IMR-90 (cell line): ENCODE measurements at regions not wholly inside any gene's neighbourhood (a gene's known extent, or its start where the extent isn't known, plus 50 kb on each side); places are given as distances from the start of the nearest gene placed in this dataset.
"Not testable (repeated sequence)": the region's sequence is repeated elsewhere in the genome, so short reads cannot be mapped to it uniquely, and the experiment has no call there.

ENCODE experiments used
- ATAC-seq: fragments of 200-7000 bp; cut with Tn5 transposase; 2 replicates; pipeline ENCODE4 v1.9.1; 2020; ENCODE audit warnings: low read depth, mild to moderate bottlenecking, moderate library complexity
- BruUV-seq: library from RNA; stranded (reverse); fragments of 400-500 nt; replicated peaks from 2 replicates; lab custom pipeline; 2021; lab: Mats Ljungman, UMichigan
- CTCF ChIA-PET: fragments of 300-600 bp; formaldehyde crosslinking; extraction: SDS; loops from one replicate; lab custom pipeline; 2021; ENCODE audit warnings: antibody characterized with exemption; lab: Yijun Ruan, JAX
- POLR2A ChIA-PET: fragments of 300-600 bp; sonication (Branson Sonifier 250); formaldehyde crosslinking; loops from one replicate; lab custom pipeline; 2022; ENCODE audit warnings: antibody characterized with exemption; ENCODE audit not compliant: unreplicated experiment; lab: Charles Lee
- DNase-seq: peaks from one replicate; pipeline ENCODE4 v3.0.0; 2013
- H2AFZ ChIP-seq: replicated peaks from 2 replicates; pipeline ENCODE3; 2013; ENCODE audit warnings: low read length, mild to moderate bottlenecking; ENCODE audit not compliant: poor library complexity
- H2AK5ac ChIP-seq: 2 replicates; pipeline ENCODE4 v1.6.1; 2013; ENCODE audit warnings: low read depth, low read length, inconsistent platforms
- H2AK9ac ChIP-seq: replicated peaks from 2 replicates; pipeline ENCODE3; 2013; ENCODE audit warnings: mild to moderate bottlenecking, low read depth, low read length, moderate library complexity; ENCODE audit not compliant: poor library complexity
- H2BK120ac ChIP-seq: 2 replicates; pipeline ENCODE4 v1.6.1; 2013; ENCODE audit warnings: low read depth, low read length, inconsistent platforms
- H2BK15ac ChIP-seq: 3 replicates; pipeline ENCODE4 v1.6.1; 2013; ENCODE audit warnings: low read depth, low read length, inconsistent platforms
- H2BK20ac ChIP-seq: 2 replicates; pipeline ENCODE4 v1.6.1; 2013; ENCODE audit warnings: low read depth, mild to moderate bottlenecking, inconsistent platforms, low read length, moderate library complexity
- H2BK5ac ChIP-seq: 2 replicates; pipeline ENCODE4 v1.6.1; 2013; ENCODE audit warnings: mild to moderate bottlenecking, low read depth, low read length, inconsistent platforms; ENCODE audit not compliant: poor library complexity, severe bottlenecking
- H3K14ac ChIP-seq: replicated peaks from 2 replicates; pipeline ENCODE4 v1.6.1; 2013; ENCODE audit warnings: low read depth, low read length, inconsistent platforms
- H3K18ac ChIP-seq: 2 replicates; pipeline ENCODE4 v1.6.1; 2013; ENCODE audit warnings: low read depth, low read length, control low read depth
- H3K23ac ChIP-seq: 2 replicates; pipeline ENCODE4 v1.6.1; 2013; ENCODE audit warnings: low read depth, low read length, inconsistent platforms
- H3K27ac ChIP-seq: 2 replicates; pipeline ENCODE4 v1.5.1; 2013; ENCODE audit warnings: mild to moderate bottlenecking, control low read depth, low read length; ENCODE audit not compliant: insufficient read depth
- H3K27me3 ChIP-seq: 2 replicates; pipeline ENCODE4 v1.6.1; 2013; ENCODE audit warnings: low read length; ENCODE audit not compliant: control insufficient read depth, insufficient read depth
- H3K36me3 ChIP-seq: 2 replicates; pipeline ENCODE4 v1.6.1; 2013; ENCODE audit warnings: low read length, mixed read lengths; ENCODE audit not compliant: control insufficient read depth, insufficient read depth
- H3K4ac ChIP-seq: 2 replicates; pipeline ENCODE4 v1.6.1; 2013; ENCODE audit warnings: low read depth, low read length, inconsistent platforms
- H3K4me1 ChIP-seq: 2 replicates; pipeline ENCODE4 v1.6.1; 2013; ENCODE audit warnings: low read length, mixed read lengths; ENCODE audit not compliant: control insufficient read depth, insufficient read depth
- H3K4me2 ChIP-seq: 2 replicates; pipeline ENCODE4 v1.6.1; 2013; ENCODE audit warnings: low read depth, mild to moderate bottlenecking, control low read depth, low read length, moderate library complexity
- H3K4me3 ChIP-seq: 2 replicates; pipeline ENCODE4 v1.5.1; 2013; ENCODE audit warnings: low read depth, mild to moderate bottlenecking, control low read depth, low read length, moderate library complexity; ENCODE audit not compliant: insufficient read depth
- H3K56ac ChIP-seq: 2 replicates; pipeline ENCODE4 v1.6.1; 2013; ENCODE audit warnings: low read length, inconsistent platforms; ENCODE audit not compliant: insufficient read depth; ENCODE audit errors: extremely low read depth
- H3K79me1 ChIP-seq, 2 experiments: 2 replicates each; pipeline ENCODE4 v1.6.1; 2013; ENCODE audit warnings: low read length in 2 of 2, inconsistent platforms in 1 of 2, low read depth in 1 of 2
- H3K9ac ChIP-seq: 2 replicates; pipeline ENCODE4 v1.6.1; 2013; ENCODE audit warnings: low read depth, low read length, control low read depth
- H3K9me1 ChIP-seq: 2 replicates; pipeline ENCODE4 v1.6.1; 2013; ENCODE audit warnings: low read length, inconsistent platforms; ENCODE audit not compliant: insufficient read depth
- H3K9me3 ChIP-seq: 2 replicates; pipeline ENCODE4 v1.6.1; 2013; ENCODE audit warnings: low read length; ENCODE audit not compliant: control insufficient read depth, insufficient read depth
- H4K20me1 ChIP-seq: 2 replicates; pipeline ENCODE4 v1.6.1; 2013; ENCODE audit warnings: low read length, inconsistent platforms; ENCODE audit not compliant: insufficient read depth
- H4K5ac ChIP-seq: 2 replicates; pipeline ENCODE4 v1.6.1; 2013; ENCODE audit warnings: mild to moderate bottlenecking, low read depth, low read length, control low read depth
- H4K8ac ChIP-seq, 2 experiments: 2 replicates each; pipeline ENCODE4 v1.6.1; 2013; ENCODE audit warnings: low read depth in 2 of 2, low read length in 2 of 2, control low read depth in 1 of 2, inconsistent platforms in 1 of 2
- H4K91ac ChIP-seq: 2 replicates; pipeline ENCODE4 v1.6.1; 2013; ENCODE audit warnings: low read depth, low read length, inconsistent platforms; ENCODE audit not compliant: insufficient read depth
- WGBS, 2 experiments: methylation state at CpG; one replicate each; pipeline versions ENCODE4 v1.1.5 to v1.1.7; 2013; ENCODE audit warnings: missing lambda C conversion rate in 2 of 2; ENCODE audit not compliant: insufficient read length in 1 of 2; ENCODE audit errors: extremely low coverage in 2 of 2; 5-methylcytosine and 5-hydroxymethylcytosine counted together
- dilution Hi-C: fragments of 300-500 bp; cut with HindIII; formaldehyde crosslinking; loops from one replicate; pipeline ENCODE4 v1.14.3; 2018; ENCODE audit warnings: low sequenced_read_pairs; ENCODE audit not compliant: unreplicated experiment
- in situ Hi-C: fragments of 300-500 bp; cut with MboI; formaldehyde crosslinking; loops from 3 replicates; pipeline ENCODE4 v1.14.3; 2019; ENCODE audit warnings: low sequenced_read_pairs, inconsistent platforms, mixed read lengths
- intact Hi-C: fragments of 100-400 bp; cut with micrococcal nuclease; formaldehyde crosslinking; loops from 2 replicates; pipeline ENCODE4 v1.10.0; 2022

DNA sequence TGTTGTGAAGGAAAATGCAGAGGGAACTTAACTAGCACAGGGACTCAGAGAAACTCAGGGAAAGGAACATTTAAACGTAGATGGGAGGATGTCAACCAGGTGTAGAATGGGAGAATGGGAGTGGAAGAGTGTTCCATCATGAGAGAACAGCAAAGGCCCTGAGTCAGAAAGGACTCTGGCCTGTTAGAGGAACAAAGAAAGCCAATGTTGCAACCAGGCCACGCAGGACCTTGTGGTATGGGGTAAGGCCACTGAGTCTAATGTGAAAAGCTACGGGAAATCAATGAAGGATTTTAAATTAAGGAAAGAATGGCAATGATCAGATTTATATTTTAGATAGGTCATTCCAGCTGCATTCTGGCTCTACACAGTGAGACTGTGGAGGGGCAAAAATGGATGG lies 163.9 kb upstream of the NBPF9 start:
- H3K9ac ChIP-seq, ATAC-seq, dilution Hi-C loops, H3K4me2 ChIP-seq, H2BK15ac ChIP-seq, POLR2A ChIA-PET, H2BK20ac ChIP-seq, H3K27me3 ChIP-seq, H2AFZ ChIP-seq, H3K4ac ChIP-seq, H3K23ac ChIP-seq, H3K27ac ChIP-seq, H4K20me1 ChIP-seq, H3K9me3 ChIP-seq, H3K18ac ChIP-seq, H3K14ac ChIP-seq, CTCF ChIA-PET, BruUV-seq, H4K5ac ChIP-seq, H3K36me3 ChIP-seq, H2BK5ac ChIP-seq, H3K4me1 ChIP-seq, H3K9me1 ChIP-seq, DNase-seq, H3K4me3 ChIP-seq, H3K79me1 ChIP-seq, H3K56ac ChIP-seq, H4K91ac ChIP-seq, H2BK120ac ChIP-seq, in situ Hi-C loops, H2AK5ac ChIP-seq, H4K8ac ChIP-seq, H2AK9ac ChIP-seq, intact Hi-C loops: not testable (repeated sequence)
- WGBS, 2 experiments = no CpG with 5 or more reads among the region's 3 CpGs

DNA sequence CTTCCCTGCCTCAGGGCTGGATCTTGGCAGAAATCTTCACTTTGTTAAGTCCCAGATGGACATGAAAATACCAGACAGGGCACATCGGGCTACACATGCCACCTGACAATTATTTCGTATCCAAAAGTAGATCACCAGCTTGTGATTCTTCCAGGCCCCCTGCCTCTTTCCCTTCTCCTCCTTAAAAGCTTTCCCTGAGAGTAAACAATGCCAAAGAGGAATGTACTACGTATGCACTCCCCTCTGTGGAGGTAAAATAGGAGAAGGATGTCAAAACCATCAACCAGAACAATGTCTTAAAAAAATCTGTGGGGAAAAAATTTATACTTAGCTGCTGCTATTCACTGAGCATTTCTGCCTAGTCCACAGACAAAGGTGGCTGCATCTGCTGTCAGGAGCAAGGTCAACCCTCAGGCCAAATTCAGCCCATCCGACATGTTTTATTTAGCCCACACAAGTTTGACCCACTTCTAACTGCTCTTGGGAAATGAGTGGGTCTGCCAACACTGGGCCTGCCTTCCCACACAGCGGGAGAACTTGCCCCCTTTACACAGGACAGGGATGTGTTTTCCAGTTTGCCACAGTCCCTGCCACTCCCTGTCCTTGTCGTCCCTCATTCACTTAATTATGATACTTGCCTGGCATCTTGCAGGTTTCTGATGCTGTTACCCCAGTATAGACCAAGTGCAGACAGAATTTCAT lies 165.8 kb upstream of the NBPF9 start:
- H2BK5ac ChIP-seq, H2BK15ac ChIP-seq, H4K20me1 ChIP-seq, H3K4ac ChIP-seq, BruUV-seq, H3K9ac ChIP-seq, H3K4me2 ChIP-seq, H3K9me3 ChIP-seq, H2BK20ac ChIP-seq, H4K91ac ChIP-seq, H2AFZ ChIP-seq, H3K14ac ChIP-seq, H3K79me1 ChIP-seq, H3K27me3 ChIP-seq, H2AK9ac ChIP-seq, H3K9me1 ChIP-seq, H3K36me3 ChIP-seq, H3K4me1 ChIP-seq, H2BK120ac ChIP-seq, intact Hi-C loops, dilution Hi-C loops, H3K23ac ChIP-seq, CTCF ChIA-PET, ATAC-seq, H4K5ac ChIP-seq, H2AK5ac ChIP-seq, H3K18ac ChIP-seq, in situ Hi-C loops, H3K56ac ChIP-seq, H4K8ac ChIP-seq, DNase-seq, POLR2A ChIA-PET, H3K4me3 ChIP-seq, H3K27ac ChIP-seq: not testable (repeated sequence)
- no CpG with 5 or more reads among the region's 6 CpGs for WGBS, 2 experiments
